Dermis blood vessel endothelial cell (primary cell): ENCODE measurements at regions not wholly inside any gene's neighbourhood (a gene's known extent, or its start where the extent isn't known, plus 50 kb on each side); places are given as distances from the start of the nearest gene placed in this dataset.
"Not testable (repeated sequence)": the region's sequence is repeated elsewhere in the genome, so short reads cannot be mapped to it uniquely, and the experiment has no call there.

Experiments used
- DNase-seq: peaks from one replicate; pipeline ENCODE4 v3.0.0; 2010

DNA sequence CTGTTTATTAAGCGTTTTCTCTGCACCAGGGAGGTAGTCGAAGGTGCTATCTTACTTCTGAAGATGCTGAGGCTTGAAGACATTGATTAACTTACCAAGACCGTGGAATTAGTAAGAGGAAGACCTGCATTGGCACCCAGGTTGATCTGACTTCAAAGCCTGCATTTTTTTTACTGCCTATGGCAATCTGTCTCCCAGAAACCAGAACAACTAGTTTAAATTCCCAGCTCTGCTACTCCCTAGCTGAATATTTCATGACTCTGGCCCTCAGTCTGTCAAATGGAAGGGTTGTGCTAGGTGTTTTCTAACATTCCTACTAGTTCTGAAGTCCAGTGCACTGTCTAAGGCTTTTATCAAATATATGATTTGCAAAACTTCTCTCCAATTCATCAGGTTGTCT is 52.0 kb upstream of the GRAMD1B start:
- no peak for DNase-seq

DNA sequence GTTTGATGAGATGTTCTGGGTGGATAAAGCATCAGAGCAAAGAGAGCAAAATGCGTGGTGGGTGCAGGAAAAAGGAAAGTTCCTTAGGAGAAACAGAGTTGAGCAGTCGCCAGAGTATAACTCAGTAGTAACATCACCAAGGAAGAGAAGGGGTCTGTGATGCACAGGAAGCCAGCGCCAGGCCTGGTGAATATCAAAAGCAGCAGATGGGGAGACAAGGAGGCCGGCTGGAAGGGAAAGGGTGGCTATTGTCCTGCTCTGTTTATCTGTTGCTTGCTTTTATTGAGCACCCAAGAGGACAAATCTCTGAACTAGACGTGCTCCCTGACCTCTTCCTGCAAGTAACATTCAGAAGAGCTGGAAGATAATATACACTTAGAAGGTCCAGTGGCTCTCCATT is 52.7 kb upstream of the GRAMD1B start:
- no peak for DNase-seq

DNA sequence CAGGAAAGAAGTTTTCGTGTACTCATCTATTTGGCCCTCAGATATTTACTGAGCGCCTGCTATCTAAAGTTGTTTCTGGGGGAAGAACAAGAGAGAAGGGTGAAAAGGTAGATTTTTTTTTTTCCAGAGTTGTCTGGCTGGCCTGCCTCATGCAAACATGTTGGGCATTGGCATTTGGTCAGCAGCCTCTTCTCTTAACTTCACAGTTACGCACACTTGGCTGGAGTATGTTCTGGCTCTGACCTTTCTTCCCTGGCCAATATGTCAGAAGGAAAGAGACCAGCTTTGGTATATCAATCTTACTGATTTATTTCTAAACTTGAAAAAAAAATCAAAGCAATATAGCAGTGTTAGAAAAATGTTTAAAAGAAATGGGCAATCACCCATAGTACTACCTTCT is 54.2 kb upstream of the GRAMD1B start:
- DNase-seq, result no peak

DNA sequence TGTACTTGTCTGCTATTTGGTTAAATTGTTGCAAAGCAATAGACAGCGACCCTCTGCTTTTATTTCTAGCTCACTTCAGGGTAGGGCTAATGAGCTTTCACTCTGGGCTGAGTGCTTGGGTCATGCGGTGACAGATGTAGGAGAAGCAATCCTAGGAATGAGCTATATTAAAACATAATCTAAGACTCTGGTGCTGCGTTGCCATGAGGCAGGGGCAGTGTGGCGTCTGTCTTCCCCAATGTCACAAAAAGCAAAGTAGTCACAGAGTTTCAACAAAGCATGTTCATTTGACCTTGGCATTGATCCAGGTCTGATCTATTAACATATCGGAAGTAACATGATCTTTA is 55.5 kb upstream of the GRAMD1B start:
- no peak for DNase-seq

DNA sequence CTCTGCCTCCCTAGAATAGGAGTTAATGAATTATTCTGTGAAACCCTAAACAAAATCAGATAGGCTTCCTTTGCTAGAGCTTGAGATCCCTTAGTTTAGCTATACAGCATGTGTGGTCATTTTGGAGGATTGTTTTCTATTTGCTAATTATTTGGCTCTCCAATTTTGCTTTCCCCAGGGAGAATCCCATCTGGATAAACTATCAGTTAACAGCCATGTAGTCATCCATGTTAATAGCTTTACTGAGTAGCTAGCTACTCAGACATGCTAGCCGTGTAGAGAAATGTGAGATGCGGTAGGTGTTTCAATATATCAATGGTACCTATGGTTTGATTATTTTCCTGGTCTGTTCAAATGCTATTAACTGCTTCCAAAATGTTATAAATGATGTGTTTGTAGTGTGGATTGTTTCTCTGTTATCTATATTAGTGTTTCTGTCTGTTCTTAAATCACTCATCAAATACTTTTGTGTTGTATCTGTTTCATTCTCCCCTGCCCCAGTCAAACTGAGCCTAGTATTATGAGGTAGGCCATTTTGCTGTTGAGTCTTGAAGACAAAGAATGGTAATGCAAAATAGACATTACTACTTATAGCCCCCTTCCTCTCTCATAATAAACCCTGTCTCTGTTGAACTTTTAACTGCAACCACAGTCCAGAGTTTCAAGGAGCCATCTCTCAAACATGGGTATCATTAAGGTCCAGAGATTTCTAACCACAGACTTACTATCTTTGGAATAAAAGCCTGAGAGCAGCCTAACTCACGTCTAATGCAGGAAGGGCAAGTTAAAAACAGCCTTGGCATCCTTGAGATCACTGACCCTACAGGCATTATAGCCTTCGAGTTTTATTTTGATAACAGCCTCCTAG is 56.1 kb upstream of the GRAMD1B start:
- no peak for DNase-seq

DNA sequence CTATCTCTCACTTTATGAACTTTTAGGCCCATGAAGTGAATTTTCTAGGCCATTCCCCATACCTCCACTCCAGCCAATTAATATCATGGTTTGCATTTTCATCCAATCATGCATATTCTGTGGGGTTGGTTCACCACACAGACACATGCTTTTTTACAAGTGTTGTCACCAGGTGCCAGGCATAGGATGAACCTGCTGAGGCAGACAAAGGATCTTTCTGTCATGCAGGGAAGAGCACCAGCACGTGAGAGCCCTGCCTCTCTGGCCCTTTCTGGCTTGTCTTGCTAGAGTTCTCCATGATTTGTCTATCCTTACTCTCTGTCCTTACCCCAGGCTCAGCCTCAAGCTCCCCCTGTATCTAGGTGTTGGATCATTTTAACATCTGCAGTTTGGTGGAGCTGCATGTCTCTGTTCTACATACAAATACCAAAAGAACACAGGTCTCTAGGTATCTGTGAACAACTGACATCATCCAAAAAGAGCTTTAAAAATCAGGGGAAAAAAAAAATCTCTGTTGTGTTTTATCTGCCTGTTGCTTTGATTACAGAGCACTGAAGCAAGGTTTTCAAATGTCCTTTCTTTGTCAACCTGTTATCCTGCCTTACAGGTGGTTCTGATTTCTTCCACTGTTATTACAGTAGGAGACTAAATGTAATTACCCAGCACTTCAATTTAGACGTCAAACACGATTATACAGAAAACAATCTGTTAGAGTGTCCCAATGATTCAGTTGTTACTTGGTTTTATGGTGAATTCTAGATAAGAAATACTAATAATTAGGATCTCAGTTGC is 58.4 kb upstream of the GRAMD1B start:
- no peak for DNase-seq

DNA sequence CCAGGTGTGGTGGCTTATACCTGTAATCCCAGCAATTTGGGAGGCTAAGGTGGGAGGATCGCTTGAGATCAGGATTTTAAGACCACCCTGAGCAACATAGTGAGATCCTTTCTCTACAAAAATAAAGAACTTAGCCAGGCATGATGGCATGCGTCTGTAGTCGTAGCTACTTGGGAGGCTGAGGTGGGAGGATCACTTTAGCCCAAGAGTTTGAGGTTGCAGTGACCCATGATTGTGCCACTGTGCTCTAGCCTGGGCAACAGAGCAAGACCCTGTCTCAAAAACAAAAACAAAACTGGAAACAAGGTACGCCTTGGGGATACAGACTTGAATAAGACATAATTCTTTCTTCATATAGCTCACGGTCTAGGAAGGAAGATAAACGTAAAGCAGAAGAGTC is 63.1 kb upstream of the GRAMD1B start:
- DNase-seq, result no peak

DNA sequence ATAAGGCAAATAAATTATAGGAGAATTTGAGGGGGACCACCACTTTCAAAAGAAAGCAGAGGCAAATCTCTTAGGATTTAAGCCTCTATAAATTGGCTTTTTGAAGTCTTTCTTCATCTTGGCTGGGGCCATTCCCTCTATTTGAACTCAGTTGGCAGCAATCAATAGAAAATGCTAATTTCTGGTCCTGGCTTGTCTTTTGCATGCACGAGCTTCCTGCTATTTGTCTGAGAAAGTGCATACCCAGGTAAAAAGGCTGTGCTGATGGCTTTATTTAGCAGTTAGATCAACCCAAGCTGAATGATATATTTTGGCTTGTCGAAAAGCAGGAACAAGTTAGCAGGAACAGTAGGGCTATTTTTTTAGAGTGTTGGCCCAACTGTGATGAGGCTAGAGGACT is 64.1 kb upstream of the GRAMD1B start:
- DNase-seq, result no peak

DNA sequence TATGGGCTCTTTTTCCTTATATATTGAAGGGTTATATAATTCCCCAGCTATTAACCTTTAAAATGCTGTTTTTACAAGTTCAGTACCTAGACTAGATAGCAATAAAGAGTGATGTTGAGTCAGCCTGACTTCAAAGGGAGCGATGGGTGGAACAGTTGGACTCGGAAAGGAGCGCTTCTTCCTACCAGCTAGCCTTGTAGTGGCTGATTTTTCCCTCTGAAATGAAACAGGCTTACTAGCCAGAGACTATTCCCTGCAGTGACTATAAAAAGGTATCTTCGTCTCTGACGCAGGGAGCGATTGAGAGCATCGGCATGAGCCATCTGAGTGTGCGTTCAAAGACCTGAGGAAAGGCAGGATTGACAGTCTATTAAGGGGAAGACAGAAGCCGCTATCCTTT is 66.0 kb upstream of the GRAMD1B start:
- DNase-seq, result no peak

DNA sequence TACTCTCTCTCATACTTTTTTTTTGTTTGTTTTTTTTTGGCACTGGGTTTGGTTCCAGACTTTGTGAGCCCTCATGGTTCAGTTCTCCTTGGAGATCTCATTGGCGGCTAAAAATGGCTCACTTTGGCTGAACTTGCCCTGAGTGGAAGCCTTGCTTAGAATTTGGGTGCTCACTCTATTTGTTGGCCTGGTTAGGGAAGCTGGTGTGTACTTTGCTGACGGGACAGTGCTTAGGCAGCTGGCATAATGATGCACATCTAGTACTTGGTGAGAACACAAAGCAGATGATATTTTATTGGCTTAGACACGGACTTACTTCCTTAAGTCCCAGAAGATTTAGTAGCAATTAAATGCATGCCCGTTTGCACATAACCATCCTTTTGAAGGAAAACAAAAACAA is 66.5 kb upstream of the GRAMD1B start:
- no peak for DNase-seq

DNA sequence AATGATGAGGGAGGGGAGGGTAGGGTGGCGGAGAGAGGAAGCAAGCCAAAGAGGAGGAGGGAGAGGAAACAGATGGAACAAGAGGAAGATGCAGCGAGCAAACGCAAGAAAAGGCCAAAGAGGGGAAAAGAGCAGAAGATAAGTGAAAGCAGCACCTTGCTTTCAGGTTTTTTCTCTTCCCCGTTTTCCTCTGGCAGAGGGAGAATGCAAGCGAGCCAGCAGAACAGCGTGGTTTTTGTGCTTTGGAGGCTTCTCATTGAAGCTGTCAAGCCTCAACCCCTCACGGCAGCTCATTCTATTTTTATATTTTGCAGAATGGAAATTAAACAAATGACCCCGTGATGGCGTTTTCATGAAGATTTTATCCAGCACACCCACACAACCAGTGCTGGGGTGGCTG is 67.1 kb upstream of the GRAMD1B start:
- DNase-seq, result no peak

DNA sequence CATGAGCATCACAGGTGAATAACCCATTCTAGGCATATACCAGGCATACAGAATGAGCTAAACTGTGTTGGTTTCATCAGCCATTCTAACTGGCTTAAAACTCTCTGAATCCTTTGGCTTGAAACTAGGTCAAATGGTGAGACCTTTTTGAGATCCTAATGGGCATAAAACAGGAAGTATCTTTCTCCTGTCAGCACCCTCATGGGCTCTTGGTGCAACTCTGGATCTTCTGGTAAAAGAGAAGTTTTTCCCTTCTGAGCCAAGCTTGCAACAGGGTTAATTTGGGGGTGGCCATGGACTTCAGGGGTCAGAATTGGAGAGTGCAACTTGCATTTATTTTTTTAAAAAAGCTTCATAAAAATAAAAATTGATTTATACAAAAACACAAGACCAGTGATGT is 67.9 kb upstream of the GRAMD1B start:
- DNase-seq, result no peak

DNA sequence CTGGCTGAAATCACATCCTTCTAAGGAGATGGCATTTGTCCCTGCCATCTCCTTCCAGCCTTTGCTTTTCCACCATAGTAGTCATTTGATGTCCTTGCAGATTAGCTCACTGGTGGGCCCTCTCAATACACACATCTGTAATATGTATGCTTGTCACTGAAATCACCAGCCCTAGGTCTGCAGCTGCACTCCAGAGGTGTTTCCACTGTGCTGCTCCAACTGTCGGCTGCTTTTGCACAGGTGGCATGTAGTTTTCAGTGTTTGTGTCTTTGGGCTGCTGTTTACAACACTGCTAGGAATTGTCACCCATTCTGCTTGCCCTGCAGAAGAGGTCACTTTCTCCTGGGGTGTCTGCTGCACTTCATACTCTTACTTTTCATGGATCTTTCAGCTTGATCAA is 69.0 kb upstream of the GRAMD1B start:
- no peak for DNase-seq

DNA sequence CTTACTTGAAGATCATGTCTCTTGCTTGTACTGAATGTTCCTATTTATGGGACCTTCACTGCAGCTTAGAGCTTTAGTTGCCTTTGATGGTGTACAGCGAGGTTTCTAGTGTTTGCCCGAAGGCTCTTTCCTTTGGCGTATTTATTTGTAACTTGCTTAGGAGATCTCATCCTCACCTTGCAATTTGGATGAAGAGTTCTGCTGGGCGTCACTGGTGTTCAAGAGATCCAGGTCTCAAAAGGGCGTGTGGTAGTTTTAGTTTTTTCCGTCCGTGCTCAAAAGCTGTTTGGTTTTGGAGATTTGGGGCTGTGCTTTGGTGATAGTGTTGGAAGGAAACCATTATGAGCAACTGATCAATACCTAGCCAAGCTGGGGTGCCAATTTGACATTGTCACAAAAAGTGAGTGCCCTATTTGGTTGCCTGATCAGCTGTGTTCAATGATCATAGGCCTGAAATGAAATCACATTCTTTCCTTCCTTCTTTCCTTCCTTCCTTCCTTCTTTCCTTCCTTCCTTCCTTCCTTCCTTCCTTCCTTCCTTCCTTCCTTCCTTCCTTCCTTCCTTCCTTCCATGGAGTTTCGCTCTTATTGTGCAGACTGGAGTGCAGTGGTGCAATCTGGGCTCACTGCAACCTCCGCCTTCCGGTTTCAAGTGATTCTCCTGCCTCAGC is 69.7 kb upstream of the GRAMD1B start:
- no peak for DNase-seq

DNA sequence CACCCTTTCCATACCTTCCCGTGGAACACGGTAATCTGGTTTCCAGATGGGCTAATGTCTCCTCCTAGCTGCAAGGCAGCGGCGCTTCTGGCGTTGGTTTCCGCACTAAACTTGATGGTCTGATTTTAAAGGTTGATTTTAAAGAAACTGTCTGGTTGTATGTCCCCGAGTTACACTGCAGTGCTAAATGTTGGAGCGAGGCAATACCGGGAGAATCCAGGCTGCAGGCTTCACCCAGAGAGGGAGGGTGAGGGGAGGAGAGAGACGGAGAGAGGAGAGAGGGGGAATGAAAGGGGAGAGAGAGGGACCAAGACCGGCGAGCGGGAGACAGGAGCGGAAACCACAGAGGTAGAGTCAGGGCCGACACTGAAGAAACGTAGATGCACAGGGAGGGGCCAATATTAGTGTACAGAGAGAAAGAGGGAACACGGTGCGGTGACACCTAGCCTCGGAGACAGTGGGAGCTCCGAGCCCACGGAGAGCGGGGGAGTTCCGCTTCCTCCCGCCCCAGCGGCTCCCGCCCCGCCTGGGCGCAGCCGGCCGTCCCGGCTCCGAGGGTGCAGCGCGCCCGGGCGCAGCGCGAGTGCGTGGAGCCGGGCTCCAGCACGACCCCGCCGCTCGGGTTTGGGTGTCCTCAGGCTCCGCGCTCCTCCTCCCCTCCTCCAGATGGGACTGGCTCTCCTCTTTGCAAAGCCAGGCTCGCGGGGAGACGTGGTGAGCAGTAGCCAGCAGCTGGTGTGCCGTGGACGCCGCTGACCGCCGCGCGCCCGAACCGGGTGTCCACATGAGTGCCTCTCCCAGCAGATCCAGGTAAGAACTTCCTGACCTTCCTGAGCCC is 71.9 kb upstream of the GRAMD1B start:
- no peak for DNase-seq

DNA sequence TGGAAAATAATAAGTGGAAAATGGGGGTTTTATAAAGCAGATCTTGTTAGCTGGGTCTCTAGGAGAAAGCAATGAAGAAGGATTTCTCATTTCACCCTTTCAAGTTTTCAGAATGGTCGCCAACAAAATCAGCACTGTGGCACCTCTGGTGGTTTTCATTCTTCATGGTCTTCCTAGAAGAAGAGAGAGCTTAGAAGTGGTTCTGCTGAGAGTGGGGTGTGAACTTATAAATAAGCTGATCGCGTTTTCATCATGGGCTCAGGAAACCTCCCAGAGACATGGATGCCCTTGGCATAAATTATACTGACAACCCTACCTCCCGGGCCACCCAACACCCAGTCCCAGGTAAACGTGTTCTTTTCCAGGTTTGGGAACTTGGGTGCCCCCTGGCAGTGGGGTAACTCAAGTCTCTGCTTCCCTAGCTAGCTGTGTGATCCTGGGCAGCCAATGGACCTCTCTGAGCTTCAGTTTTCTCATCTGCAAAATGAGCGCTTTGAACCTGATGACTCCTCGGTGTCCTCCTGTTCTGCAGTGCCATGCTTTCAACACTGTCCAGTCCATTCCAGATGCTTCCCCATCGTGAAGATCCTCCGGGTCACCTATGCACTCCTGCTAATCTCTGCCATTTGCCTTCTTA is 72.6 kb upstream of the GRAMD1B start:
- DNase-seq, result no peak

DNA sequence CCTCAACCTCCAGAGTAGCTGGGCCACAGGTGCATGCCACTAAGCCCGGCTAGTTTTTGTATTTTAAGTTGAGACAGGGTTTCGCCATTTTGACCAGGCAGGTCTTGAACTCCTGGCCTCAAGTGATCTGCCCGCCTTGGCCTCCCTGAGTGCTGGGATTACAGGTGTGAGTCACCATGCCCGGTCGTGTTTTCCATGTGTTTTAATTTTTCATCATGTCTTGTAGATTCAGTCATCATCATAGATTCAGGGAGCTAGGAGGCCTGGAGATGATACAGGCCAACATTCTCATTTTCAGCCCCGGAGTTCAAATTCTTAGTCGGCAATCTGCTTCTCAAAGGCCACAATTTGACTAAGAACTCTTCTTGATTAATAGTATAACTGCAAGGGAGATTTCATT is 73.5 kb upstream of the GRAMD1B start:
- DNase-seq, result no peak

DNA sequence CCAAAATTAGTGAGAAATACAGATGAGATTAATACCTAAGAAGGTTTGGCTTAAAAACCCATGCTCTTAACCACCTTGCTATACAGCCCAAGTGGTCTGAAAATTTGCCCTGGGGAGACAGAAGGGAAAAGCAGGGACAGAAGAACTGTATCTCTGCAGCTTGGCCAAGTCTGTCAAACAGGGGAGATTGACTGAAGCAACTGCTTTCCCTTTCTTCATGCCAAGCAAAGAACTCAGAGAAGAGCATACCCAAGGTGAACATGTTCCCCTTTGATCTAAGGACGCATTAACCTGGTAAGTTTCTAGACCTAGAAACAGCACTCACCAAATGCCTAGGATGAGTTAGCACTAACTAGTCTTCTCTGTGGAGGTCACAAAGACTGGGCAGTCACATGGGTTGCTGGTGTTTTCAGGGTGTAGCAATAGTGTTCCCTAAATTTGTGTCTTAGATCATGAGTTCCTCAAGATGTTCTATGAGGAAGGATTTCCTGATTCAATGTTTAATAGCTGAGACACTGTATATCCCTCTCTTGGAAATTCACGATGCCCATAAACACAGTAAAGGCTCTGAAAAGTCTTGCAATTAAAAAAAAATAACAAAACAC is 75.6 kb upstream of the GRAMD1B start:
- DNase-seq, result no peak

DNA sequence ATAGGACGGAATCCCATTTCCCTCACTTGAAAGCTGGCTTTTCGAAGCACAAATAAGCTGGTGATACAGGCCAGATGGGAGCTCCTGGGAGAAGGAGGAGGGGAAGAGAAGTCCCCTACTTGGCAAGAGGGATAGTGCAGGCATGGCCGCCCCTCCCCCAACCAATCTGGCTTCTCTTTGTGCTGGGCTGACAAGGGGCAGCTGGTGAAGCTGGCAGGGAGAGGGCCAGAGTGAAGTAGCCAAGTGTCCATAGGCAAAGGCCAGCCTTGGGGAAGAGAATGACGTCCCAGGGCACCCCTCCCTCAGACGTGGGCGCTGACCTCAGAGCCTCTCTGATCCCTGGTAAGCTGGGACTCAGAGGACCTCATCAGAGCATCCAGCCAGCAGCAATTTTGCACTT is 78.7 kb upstream of the GRAMD1B start:
- no peak for DNase-seq

DNA sequence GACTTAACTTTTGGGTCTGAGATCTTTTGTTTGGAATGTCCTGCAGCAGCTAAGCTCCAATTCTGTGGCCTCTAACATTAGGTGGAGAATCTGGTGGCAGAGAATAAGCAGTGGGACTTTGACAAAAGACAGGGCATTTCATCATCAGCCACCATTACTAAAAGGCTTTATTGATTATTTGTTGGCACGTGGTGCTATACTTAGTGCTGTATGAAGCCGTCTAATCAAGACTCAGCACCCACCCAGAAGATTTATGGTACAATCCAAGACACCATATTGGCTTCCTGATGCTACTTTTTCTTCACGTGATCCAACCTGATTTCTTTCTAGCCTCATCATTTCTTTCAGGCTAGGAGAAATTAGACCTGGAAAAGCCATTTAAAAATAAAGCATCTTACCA is 80.7 kb upstream of the GRAMD1B start:
- no peak for DNase-seq

DNA sequence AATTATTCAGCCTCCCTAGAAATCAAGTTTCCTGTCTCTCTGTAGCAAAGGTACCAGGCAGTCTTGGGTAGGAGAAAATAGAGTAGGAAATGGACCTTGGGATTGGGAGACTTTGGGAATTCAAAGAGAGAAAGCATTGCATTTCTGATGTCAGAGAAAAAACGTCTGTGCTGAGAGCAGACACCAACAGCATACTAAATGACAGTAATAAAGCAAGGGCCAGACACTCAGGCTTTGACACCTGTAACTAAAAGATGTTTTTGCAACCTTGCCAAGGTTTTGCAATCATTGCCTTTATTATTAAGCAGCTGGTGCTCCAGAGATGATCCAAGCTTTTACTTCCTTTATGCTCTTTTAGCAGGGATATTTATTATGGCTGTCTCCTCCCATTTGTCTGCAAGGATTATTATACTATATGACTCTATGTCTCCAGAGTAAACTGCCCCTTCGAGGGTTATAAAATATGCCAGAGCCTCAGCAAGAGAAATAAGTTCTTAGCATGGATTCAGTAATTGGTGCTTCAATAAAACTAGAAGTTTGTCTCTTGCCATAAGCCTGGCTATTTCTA is 85.2 kb upstream of the GRAMD1B start:
- DNase-seq, result no peak

DNA sequence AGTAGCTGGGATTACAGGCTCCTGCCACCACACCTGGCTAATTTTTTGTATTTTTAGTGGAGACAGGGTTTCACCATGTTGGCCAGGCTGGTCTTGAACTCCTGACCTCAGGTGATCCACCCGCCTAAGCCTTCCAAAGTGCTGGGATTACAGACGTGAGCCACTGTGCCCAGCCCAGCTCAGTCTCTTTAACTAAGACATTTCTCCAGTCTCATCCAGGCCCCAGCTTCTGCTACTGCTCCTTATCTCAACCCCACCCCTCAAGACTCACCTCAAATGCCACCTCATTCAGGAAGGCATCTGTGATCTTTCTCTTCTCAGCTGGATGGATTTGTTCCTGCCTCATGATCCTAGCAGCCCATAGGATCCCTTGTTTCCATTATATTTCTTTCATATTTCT is 85.9 kb upstream of the GRAMD1B start:
- DNase-seq, result not testable (repeated sequence)
